ENCODE measurements at regions not wholly inside any gene's neighbourhood (a gene's known extent, or its start where the extent isn't known, plus 50 kb on each side); places are given as distances from the start of the nearest gene placed in this dataset.
"Not testable (repeated sequence)": the region's sequence is repeated elsewhere in the genome, so short reads cannot be mapped to it uniquely, and the experiment has no call there.

- no peak for DNase-seq
These were observed 1279.5 kb upstream of the TENM4 start for GRCh38 chr11:80720295-80720694.

- DNase-seq, result no peak
These were observed 1278.4 kb upstream of the TENM4 start for GRCh38 chr11:80719292-80719646.

GRCh38 chr11:80718611-80719291, 1277.9 kb upstream of the TENM4 start:
- DNase-seq, result no peak

GRCh38 chr11:80702264-80702663, 1261.4 kb upstream of the TENM4 start:
- DNase-seq, result no peak

GRCh38 chr11:80700386-80700785, 1259.6 kb upstream of the TENM4 start:
- no peak for DNase-seq

GRCh38 chr11:80699406-80700177, 1258.8 kb upstream of the TENM4 start:
- DNase-seq, result not testable (repeated sequence)

GRCh38 chr11:80698637-80699036, 1257.8 kb upstream of the TENM4 start:
- no peak for DNase-seq

GRCh38 chr11:80694385-80694784, 1253.6 kb upstream of the TENM4 start:
- DNase-seq, result no peak

GRCh38 chr11:80687941-80688340, 1247.1 kb upstream of the TENM4 start:
- DNase-seq, result no peak

GRCh38 chr11:80686889-80687288, 1246.1 kb upstream of the TENM4 start:
- no peak for DNase-seq

- DNase-seq, result no peak
These were observed 1232.7 kb upstream of the TENM4 start for GRCh38 chr11:80673566-80673965.

- no peak for DNase-seq
These were observed 1228.8 kb upstream of the TENM4 start for GRCh38 chr11:80669620-80670019.

- no peak for DNase-seq
These were observed 1227.2 kb upstream of the TENM4 start for GRCh38 chr11:80668039-80668438.

- DNase-seq, result no peak
These were observed 1215.0 kb upstream of the TENM4 start for GRCh38 chr11:80655834-80656233.

GRCh38 chr11:80650966-80651365, 1210.1 kb upstream of the TENM4 start:
- DNase-seq, result no peak

GRCh38 chr11:80649186-80649585, 1208.4 kb upstream of the TENM4 start:
- DNase-seq, result no peak

- no peak for DNase-seq
These were observed 1197.5 kb upstream of the TENM4 start for GRCh38 chr11:80638296-80638695.

GRCh38 chr11:80637571-80637970, 1196.7 kb upstream of the TENM4 start:
- no peak for DNase-seq

GRCh38 chr11:80636999-80637398, 1196.2 kb upstream of the TENM4 start:
- no peak for DNase-seq

- no peak for DNase-seq
These were observed 1194.3 kb upstream of the TENM4 start for GRCh38 chr11:80635178-80635577.

- DNase-seq, result no peak
These were observed 1191.9 kb upstream of the TENM4 start for GRCh38 chr11:80632691-80633090.

- no peak for DNase-seq
These were observed 1191.3 kb upstream of the TENM4 start for GRCh38 chr11:80632156-80632555.

GRCh38 chr11:80629466-80629865, 1188.6 kb upstream of the TENM4 start:
- no peak for DNase-seq

- no peak for DNase-seq
These were observed 1186.5 kb upstream of the TENM4 start for GRCh38 chr11:80627364-80627763.

GRCh38 chr11:80626721-80627120, 1185.9 kb upstream of the TENM4 start:
- DNase-seq, result no peak

Data from stimulated activated naive CD4-positive, alpha-beta T cell (primary cell).